Caco-2 (cell line): ENCODE measurements at regions not wholly inside any gene's neighbourhood (a gene's known extent, or its start where the extent isn't known, plus 50 kb on each side); places are given as distances from the start of the nearest gene placed in this dataset.

Source experiments
- BruUV-seq: library from RNA; stranded (reverse); fragments of 400-500 nt; replicated peaks from 2 replicates; lab custom pipeline; 2021; lab: Mats Ljungman, UMichigan
- CTCF ChIA-PET: fragments of 300-600 bp; sonication (Branson Sonifier 250); formaldehyde crosslinking; loops from one replicate; lab custom pipeline; 2022; ENCODE audit warnings: antibody characterized with exemption; lab: Charles Lee
- POLR2A ChIA-PET: fragments of 300-600 bp; sonication (Branson Sonifier 250); formaldehyde crosslinking; loops from one replicate; lab custom pipeline; 2022; ENCODE audit warnings: antibody characterized with exemption; lab: Charles Lee
- DNase-seq, 2 experiments: peaks; one replicate each; pipeline versions ENCODE4 v3.0.0 to v3.0.0-alpha.2; 2020 to 2022
- H3K27me3 ChIP-seq: replicated peaks from 2 replicates; pipeline ENCODE4 v1.6.0; 2011; ENCODE audit warnings: low read length; ENCODE audit not compliant: control insufficient read depth, insufficient read depth
- H3K36me3 ChIP-seq: 2 replicates; pipeline ENCODE4 v1.5.1; 2011; ENCODE audit warnings: low read length; ENCODE audit not compliant: control insufficient read depth, insufficient read depth
- H3K4me1 ChIP-seq: fragments of 250-450 bp; sonication (Bioruptor Pico); 2 replicates; pipeline ENCODE4 v1.5.1; 2020; ENCODE audit warnings: mild to moderate bottlenecking
- H3K4me3 ChIP-seq: 2 replicates; pipeline ENCODE4 v1.5.1; 2011; ENCODE audit warnings: low read depth, mild to moderate bottlenecking, control low read depth, low read length
- H3K9me3 ChIP-seq: fragments of 250-450 bp; sonication (Bioruptor Pico); 2 replicates; pipeline ENCODE4 v1.5.1; 2020; ENCODE audit warnings: mild to moderate bottlenecking, moderate library complexity
- H3K27ac Mint-ChIP-seq: one replicate; pipeline ENCODE4 v1.8.0; 2022; ENCODE audit warnings: mixed read lengths; ENCODE audit not compliant: unreplicated experiment
- H3K27me3 Mint-ChIP-seq: one replicate; pipeline ENCODE4 v1.8.0; 2022; ENCODE audit warnings: mixed read lengths; ENCODE audit not compliant: insufficient read depth, unreplicated experiment
- H3K36me3 Mint-ChIP-seq: one replicate; pipeline ENCODE4 v1.8.0; 2022; ENCODE audit warnings: mild to moderate bottlenecking, mixed read lengths; ENCODE audit not compliant: insufficient read depth, unreplicated experiment
- H3K4me1 Mint-ChIP-seq: one replicate; pipeline ENCODE4 v1.8.0; 2022; ENCODE audit warnings: low read depth, mixed read lengths; ENCODE audit not compliant: unreplicated experiment
- H3K4me3 Mint-ChIP-seq: one replicate; pipeline ENCODE4 v1.8.0; 2022; ENCODE audit warnings: mild to moderate bottlenecking, moderate library complexity, mixed read lengths; ENCODE audit not compliant: unreplicated experiment
- H3K9me3 Mint-ChIP-seq: one replicate; pipeline ENCODE4 v1.8.0; 2022; ENCODE audit warnings: mixed read lengths; ENCODE audit not compliant: unreplicated experiment
- intact Hi-C: fragments of 100-400 bp; cut with micrococcal nuclease; formaldehyde crosslinking; loops from one replicate; pipeline ENCODE4 v1.10.0; 2022; ENCODE audit not compliant: unreplicated experiment
- TF ChIP-seq, protein P1 (sequence below), 2 experiments: fragments of 200-600 bp in 1 of 2; IDR thresholded peaks; 1 replicate in 1 of 2; 2 replicates in 1 of 2; pipeline versions ENCODE4 v1.5.1 to v1.8.0; 2011 to 2022; ENCODE audit warnings: antibody characterized with exemption in 1 of 2, control low read depth in 1 of 2, inconsistent platforms in 1 of 2, low read depth in 1 of 2, low read length in 1 of 2, mild to moderate bottlenecking in 1 of 2, moderate library complexity in 1 of 2; ENCODE audit not compliant: insufficient read depth in 1 of 2, severe bottlenecking in 1 of 2, unreplicated experiment in 1 of 2

DNA sequence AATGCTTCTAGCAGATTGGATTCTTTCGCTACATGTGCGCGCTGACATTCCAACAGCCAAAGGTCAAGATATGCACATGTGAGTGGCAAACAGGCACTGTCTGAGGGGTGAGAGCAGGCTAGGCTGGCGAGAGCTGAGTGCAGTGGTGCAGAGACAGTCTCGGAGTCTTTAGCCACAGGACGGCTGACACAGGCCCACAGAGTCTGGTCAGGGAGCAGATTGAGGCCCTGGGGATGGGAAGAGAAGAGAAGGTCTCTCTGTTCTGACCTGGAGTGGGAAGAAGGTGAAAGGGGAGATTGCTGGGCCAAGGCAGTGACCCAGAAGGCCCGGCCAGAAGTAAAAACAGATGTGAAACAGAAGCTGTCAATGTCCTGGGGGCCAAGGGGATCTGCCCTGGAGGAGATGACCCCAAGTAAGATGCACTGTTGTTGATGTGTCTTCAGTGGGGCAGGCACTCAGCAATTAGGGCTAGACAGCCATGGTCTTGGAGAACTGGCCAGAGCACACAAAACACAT lies 197.8 kb downstream of the ETS1 start:
- DNase-seq: no peak
- H3K27ac Mint-ChIP-seq: no peak overlapping the region
- no peaks in the 10 kb centered on the region for H3K9me3 Mint-ChIP-seq
- Histone ChIP-seq H3K4me1 (peaks cover 6% of the 10 kb centered on the region; the same call in 1 of the 2 replicates), H3K27me3 (no peaks in the 10 kb centered on the region), H3K36me3 (no peaks in the 10 kb centered on the region), H3K4me3 (no peak overlapping the region), H3K9me3 (no peaks in the 10 kb centered on the region)
- H3K4me3 Mint-ChIP-seq: no peak overlapping the region
- TF ChIP-seq, protein P1, sequence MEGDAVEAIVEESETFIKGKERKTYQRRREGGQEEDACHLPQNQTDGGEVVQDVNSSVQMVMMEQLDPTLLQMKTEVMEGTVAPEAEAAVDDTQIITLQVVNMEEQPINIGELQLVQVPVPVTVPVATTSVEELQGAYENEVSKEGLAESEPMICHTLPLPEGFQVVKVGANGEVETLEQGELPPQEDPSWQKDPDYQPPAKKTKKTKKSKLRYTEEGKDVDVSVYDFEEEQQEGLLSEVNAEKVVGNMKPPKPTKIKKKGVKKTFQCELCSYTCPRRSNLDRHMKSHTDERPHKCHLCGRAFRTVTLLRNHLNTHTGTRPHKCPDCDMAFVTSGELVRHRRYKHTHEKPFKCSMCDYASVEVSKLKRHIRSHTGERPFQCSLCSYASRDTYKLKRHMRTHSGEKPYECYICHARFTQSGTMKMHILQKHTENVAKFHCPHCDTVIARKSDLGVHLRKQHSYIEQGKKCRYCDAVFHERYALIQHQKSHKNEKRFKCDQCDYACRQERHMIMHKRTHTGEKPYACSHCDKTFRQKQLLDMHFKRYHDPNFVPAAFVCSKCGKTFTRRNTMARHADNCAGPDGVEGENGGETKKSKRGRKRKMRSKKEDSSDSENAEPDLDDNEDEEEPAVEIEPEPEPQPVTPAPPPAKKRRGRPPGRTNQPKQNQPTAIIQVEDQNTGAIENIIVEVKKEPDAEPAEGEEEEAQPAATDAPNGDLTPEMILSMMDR (IDR thresholded peaks at IDR 0.05; ENCODE audit: insufficient read depth in 1 of 2, low read depth in 1 of 2, low read length in 1 of 2, severe bottlenecking in 1 of 2, unreplicated experiment in 1 of 2): no peak
- H3K27me3 Mint-ChIP-seq: peaks cover 3% of the 10 kb centered on the region
- BruUV-seq: no TSS peak
- POLR2A ChIA-PET: no interaction called here
- intact Hi-C loops: no loop called here
- no peaks in the 10 kb centered on the region for H3K4me1 Mint-ChIP-seq
- CTCF ChIA-PET: no interaction called here
- no peaks in the 10 kb centered on the region for H3K36me3 Mint-ChIP-seq

DNA sequence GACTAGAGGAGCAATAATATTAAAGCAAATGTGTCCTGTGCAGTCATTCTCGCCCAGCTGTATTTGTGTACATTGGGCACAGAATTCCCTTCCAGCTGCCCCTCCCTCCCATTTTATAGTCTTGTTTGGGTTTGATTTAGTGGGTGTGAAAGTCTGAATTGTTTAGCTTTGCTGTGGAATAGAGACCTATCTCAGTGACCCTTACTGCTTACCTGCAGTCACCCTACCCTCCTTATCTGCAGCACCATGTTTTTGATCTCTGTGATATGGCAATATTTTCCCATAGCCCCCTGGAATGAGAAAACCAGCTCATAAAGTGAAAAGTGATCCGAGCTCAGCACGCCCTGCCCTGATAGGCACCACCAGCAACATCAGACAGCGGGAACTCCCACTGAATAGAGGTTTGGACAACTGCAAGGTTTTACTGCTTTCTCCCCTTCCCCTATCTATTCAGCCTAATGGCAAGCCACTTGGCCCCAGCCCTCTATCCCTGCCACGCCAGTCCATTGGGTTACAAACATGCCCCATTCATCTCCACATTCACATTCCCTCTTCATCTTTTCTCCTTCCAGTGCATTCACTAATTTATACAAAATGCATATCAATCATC lies 199.0 kb downstream of the ETS1 start:
- ChIA-PET CTCF (no interaction called here), POLR2A (no interaction called here)
- Histone ChIP-seq H3K27me3 (no peaks in the 10 kb centered on the region), H3K4me1 (peaks cover 6% of the 10 kb centered on the region; the same call in 1 of the 2 replicates), H3K4me3 (no peak overlapping the region), H3K36me3 (no peaks in the 10 kb centered on the region), H3K9me3 (no peaks in the 10 kb centered on the region)
- no peaks in the 10 kb centered on the region for H3K4me1 Mint-ChIP-seq
- no TSS peak for BruUV-seq
- TF ChIP-seq, protein P1 (IDR thresholded peaks at IDR 0.05; ENCODE audit: insufficient read depth in 1 of 2, low read depth in 1 of 2, low read length in 1 of 2, severe bottlenecking in 1 of 2, unreplicated experiment in 1 of 2): no peak
- peaks cover 2% of the 10 kb centered on the region for H3K27me3 Mint-ChIP-seq
- no peaks in the 10 kb centered on the region for H3K36me3 Mint-ChIP-seq
- H3K9me3 Mint-ChIP-seq: no peaks in the 10 kb centered on the region
- intact Hi-C loops: no loop called here
- DNase-seq: no peak
- no peak overlapping the region for H3K4me3 Mint-ChIP-seq
- no peak overlapping the region for H3K27ac Mint-ChIP-seq

DNA sequence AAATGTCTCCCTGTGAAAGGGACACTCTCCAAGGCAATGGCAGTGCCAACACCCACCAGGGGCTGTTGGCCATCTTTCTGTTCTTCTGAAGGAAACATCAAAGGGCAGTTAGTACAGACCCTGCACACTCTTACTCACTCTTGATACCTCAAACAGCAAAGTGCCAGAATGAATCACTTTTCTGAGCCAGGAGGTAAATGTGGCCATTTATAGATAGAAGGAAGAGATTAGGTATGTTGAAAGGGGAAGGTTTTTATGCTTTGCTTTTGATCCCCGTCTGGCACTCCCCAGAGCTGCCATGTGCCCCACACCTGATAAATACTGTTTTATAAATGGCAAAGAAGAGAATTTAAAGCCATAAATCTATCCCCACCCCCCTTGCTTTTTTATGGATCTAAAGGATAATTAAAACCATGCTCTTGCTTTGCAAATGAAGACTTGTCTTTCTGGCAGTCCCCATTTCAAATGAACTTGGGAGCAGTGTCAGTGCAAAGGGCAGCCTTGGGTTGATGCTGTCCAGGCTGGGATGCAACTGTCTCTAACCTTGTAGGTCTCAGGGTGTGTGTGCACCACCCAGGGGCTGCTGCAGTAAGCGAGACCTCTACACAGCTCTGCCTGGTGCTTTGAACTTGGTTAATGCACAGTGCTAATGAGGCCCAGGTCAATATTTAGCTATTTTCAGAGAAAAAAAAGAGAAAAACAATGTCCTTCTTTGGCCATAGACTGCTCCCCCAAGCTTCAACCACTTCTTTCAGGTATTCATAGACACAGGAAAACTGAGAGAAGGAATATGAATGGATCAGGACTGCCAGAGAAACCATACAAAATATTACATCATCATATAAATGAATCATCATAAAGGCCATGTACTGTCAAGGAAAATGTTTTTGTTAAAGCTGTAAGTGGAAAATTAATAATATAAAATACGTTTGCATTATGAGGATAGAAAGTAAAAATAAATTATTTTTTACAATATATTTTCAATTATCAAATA lies 207.5 kb downstream of the ETS1 start:
- ChIA-PET POLR2A (no interaction called here), CTCF (no interaction called here)
- H3K36me3 ChIP-seq: no peaks in the 10 kb centered on the region
- BruUV-seq: no TSS peak
- H3K9me3 ChIP-seq: peaks cover 10% of the 10 kb centered on the region
- Mint-ChIP-seq H3K27ac (no peak overlapping the region), H3K4me1 (no peaks in the 10 kb centered on the region), H3K4me3 (no peak overlapping the region), H3K27me3 (no peaks in the 10 kb centered on the region), H3K9me3 (peaks cover 28% of the 10 kb centered on the region), H3K36me3 (no peaks in the 10 kb centered on the region)
- no peak overlapping the region for H3K4me3 ChIP-seq
- DNase-seq: no peak
- intact Hi-C loops: no loop called here
- no peaks in the 10 kb centered on the region for H3K27me3 ChIP-seq
- TF ChIP-seq, protein P1 (IDR thresholded peaks at IDR 0.05; ENCODE audit: insufficient read depth in 1 of 2, low read depth in 1 of 2, low read length in 1 of 2, severe bottlenecking in 1 of 2, unreplicated experiment in 1 of 2): no peak
- H3K4me1 ChIP-seq: no peaks in the 10 kb centered on the region
